ENCODE measurements at regions not wholly inside any gene's neighbourhood (a gene's known extent, or its start where the extent isn't known, plus 50 kb on each side); places are given as distances from the start of the nearest gene placed in this dataset.

GRCh38 chr1:116819081-116819480 lies 64.9 kb downstream of the CD2 start:
- no peaks in the 10 kb centered on the region for H3K36me3 ChIP-seq (ENCODE audit: insufficient read depth)
- no peak overlapping the region for H3K27ac ChIP-seq (ENCODE audit: low read depth)
- WGBS, result 84% methylated on average over 6 of the region's 6 CpGs
- H3K4me3 ChIP-seq (ENCODE audit: low read depth, low read length), result no peak overlapping the region
- no peaks in the 10 kb centered on the region for H3K4me1 ChIP-seq (ENCODE audit: insufficient read depth)
- no peak for DNase-seq (ENCODE audit: extremely low spot score)

GRCh38 chr1:116820369-116820768 lies 66.1 kb downstream of the CD2 start:
- no peaks in the 10 kb centered on the region for H3K4me1 ChIP-seq (ENCODE audit: insufficient read depth)
- no peak overlapping the region for H3K27ac ChIP-seq (ENCODE audit: low read depth)
- no peak overlapping the region for H3K4me3 ChIP-seq (ENCODE audit: low read depth, low read length)
- WGBS, result 56% methylated on average over 6 of the region's 6 CpGs
- no peaks in the 10 kb centered on the region for H3K36me3 ChIP-seq (ENCODE audit: insufficient read depth)
- no peak for DNase-seq (ENCODE audit: extremely low spot score)

GRCh38 chr1:116821763-116822162 lies 67.5 kb downstream of the CD2 start:
- Histone ChIP-seq H3K27ac (ENCODE audit: low read depth) (no peak overlapping the region), H3K36me3 (ENCODE audit: insufficient read depth) (no peaks in the 10 kb centered on the region), H3K4me3 (ENCODE audit: low read depth, low read length) (no peak overlapping the region), H3K4me1 (ENCODE audit: insufficient read depth) (peaks cover 2% of the 10 kb centered on the region)
- DNase-seq (ENCODE audit: extremely low spot score), result no peak
- 89% methylated on average over 2 of the region's 2 CpGs for WGBS

- 78% methylated on average over 5 of the region's 5 CpGs for WGBS
- Histone ChIP-seq H3K4me3 (ENCODE audit: low read depth, low read length) (no peak overlapping the region), H3K4me1 (ENCODE audit: insufficient read depth) (peaks cover 2% of the 10 kb centered on the region), H3K36me3 (ENCODE audit: insufficient read depth) (no peaks in the 10 kb centered on the region), H3K27ac (ENCODE audit: low read depth) (no peak overlapping the region)
- no peak for DNase-seq (ENCODE audit: extremely low spot score)
Measured at GRCh38 chr1:116824631-116825206, 70.5 kb downstream of the CD2 start.

- Histone ChIP-seq H3K27ac (ENCODE audit: low read depth) (no peak overlapping the region), H3K4me1 (ENCODE audit: insufficient read depth) (peaks cover 2% of the 10 kb centered on the region), H3K4me3 (ENCODE audit: low read depth, low read length) (no peak overlapping the region), H3K36me3 (ENCODE audit: insufficient read depth) (no peaks in the 10 kb centered on the region)
- 26% methylated on average over 5 of the region's 5 CpGs for WGBS
- peak; percentile 32 for DNase-seq (ENCODE audit: extremely low spot score)
Measured at GRCh38 chr1:116825207-116825719, 71.0 kb downstream of the CD2 start.

- Histone ChIP-seq H3K4me1 (ENCODE audit: insufficient read depth) (peaks cover 2% of the 10 kb centered on the region), H3K27ac (ENCODE audit: low read depth) (no peak overlapping the region), H3K36me3 (ENCODE audit: insufficient read depth) (no peaks in the 10 kb centered on the region), H3K4me3 (ENCODE audit: low read depth, low read length) (no peak overlapping the region)
- peak; percentile 66 for DNase-seq (ENCODE audit: extremely low spot score)
- WGBS, result 61% methylated on average over 10 of the region's 10 CpGs
Measured at GRCh38 chr1:116825720-116826438, 71.6 kb downstream of the CD2 start.

- no peak overlapping the region for H3K4me3 ChIP-seq (ENCODE audit: low read depth, low read length)
- H3K27ac ChIP-seq (ENCODE audit: low read depth), result no peak overlapping the region
- DNase-seq (ENCODE audit: extremely low spot score), result no peak
- 65% methylated on average over 9 of the region's 9 CpGs for WGBS
- H3K4me1 ChIP-seq (ENCODE audit: insufficient read depth), result peaks cover 2% of the 10 kb centered on the region
- no peaks in the 10 kb centered on the region for H3K36me3 ChIP-seq (ENCODE audit: insufficient read depth)
Measured at GRCh38 chr1:116826818-116827606, 72.8 kb downstream of the CD2 start.

GRCh38 chr1:116827607-116828105 lies 73.4 kb downstream of the CD2 start:
- H3K36me3 ChIP-seq (ENCODE audit: insufficient read depth), result no peaks in the 10 kb centered on the region
- DNase-seq (ENCODE audit: extremely low spot score), result no peak
- H3K27ac ChIP-seq (ENCODE audit: low read depth), result no peak overlapping the region
- H3K4me1 ChIP-seq (ENCODE audit: insufficient read depth), result peaks cover 2% of the 10 kb centered on the region
- 98% methylated on average over 2 of the region's 2 CpGs for WGBS
- H3K4me3 ChIP-seq (ENCODE audit: low read depth, low read length), result no peak overlapping the region

GRCh38 chr1:116832308-116832931 lies 77.3 kb upstream of the PTGFRN start:
- 67% methylated on average over 6 of the region's 6 CpGs for WGBS
- H3K27ac ChIP-seq (ENCODE audit: low read depth), result no peak overlapping the region

GRCh38 chr1:116832932-116833578 lies 76.7 kb upstream of the PTGFRN start:
- WGBS, result 75% methylated on average over 3 of the region's 3 CpGs
- DNase-seq (ENCODE audit: extremely low spot score), result no peak
- Histone ChIP-seq H3K27ac (ENCODE audit: low read depth) (no peak overlapping the region), H3K4me1 (ENCODE audit: insufficient read depth) (no peaks in the 10 kb centered on the region), H3K36me3 (ENCODE audit: insufficient read depth) (no peaks in the 10 kb centered on the region), H3K4me3 (ENCODE audit: low read depth, low read length) (no peak overlapping the region)

More at GRCh38 chr1:116832308-116832931, 77.3 kb upstream of the PTGFRN start:
- no peak overlapping the region for H3K4me3 ChIP-seq (ENCODE audit: low read depth, low read length)
- no peaks in the 10 kb centered on the region for H3K36me3 ChIP-seq (ENCODE audit: insufficient read depth)
- no peak for DNase-seq (ENCODE audit: extremely low spot score)
- H3K4me1 ChIP-seq (ENCODE audit: insufficient read depth), result no peaks in the 10 kb centered on the region

GRCh38 chr1:116833718-116834117 lies 76.0 kb upstream of the PTGFRN start:
- Histone ChIP-seq H3K4me1 (ENCODE audit: insufficient read depth) (no peaks in the 10 kb centered on the region), H3K27ac (ENCODE audit: low read depth) (no peak overlapping the region), H3K36me3 (ENCODE audit: insufficient read depth) (no peaks in the 10 kb centered on the region), H3K4me3 (ENCODE audit: low read depth, low read length) (no peak overlapping the region)
- DNase-seq (ENCODE audit: extremely low spot score), result no peak
- WGBS, result 56% methylated on average over 1 of the region's 1 CpG

GRCh38 chr1:116834595-116834994 lies 75.1 kb upstream of the PTGFRN start:
- WGBS, result 86% methylated on average over 2 of the region's 2 CpGs
- Histone ChIP-seq H3K36me3 (ENCODE audit: insufficient read depth) (no peaks in the 10 kb centered on the region), H3K27ac (ENCODE audit: low read depth) (no peak overlapping the region), H3K4me1 (ENCODE audit: insufficient read depth) (no peaks in the 10 kb centered on the region), H3K4me3 (ENCODE audit: low read depth, low read length) (no peak overlapping the region)
- DNase-seq (ENCODE audit: extremely low spot score), result no peak

- H3K36me3 ChIP-seq (ENCODE audit: insufficient read depth), result no peaks in the 10 kb centered on the region
- no peak overlapping the region for H3K27ac ChIP-seq (ENCODE audit: low read depth)
- no peak overlapping the region for H3K4me3 ChIP-seq (ENCODE audit: low read depth, low read length)
- no peak for DNase-seq (ENCODE audit: extremely low spot score)
- no peaks in the 10 kb centered on the region for H3K4me1 ChIP-seq (ENCODE audit: insufficient read depth)
- 90% methylated on average over 4 of the region's 4 CpGs for WGBS
Measured at GRCh38 chr1:116835161-116835560, 74.6 kb upstream of the PTGFRN start.

Measured in urinary bladder (tissue), 3 donors.